K562 (cell line): ENCODE measurements at regions not wholly inside any gene's neighbourhood (a gene's known extent, or its start where the extent isn't known, plus 50 kb on each side); places are given as distances from the start of the nearest gene placed in this dataset.

Experiments
- ATAC-seq: fragments of 200-7000 bp; cut with Tn5 transposase; 3 replicates; pipeline ENCODE4 v1.9.1; 2020; ENCODE audit warnings: moderate library complexity
- BruUV-seq: library from RNA; stranded (reverse); fragments of 400-500 nt; replicated peaks from 2 replicates; lab custom pipeline; 2021; lab: Mats Ljungman, UMichigan
- CTCF ChIA-PET: fragments of 300-600 bp; formaldehyde crosslinking; extraction: SDS; loops from one replicate; lab custom pipeline; 2021; ENCODE audit warnings: low intra/inter-chr PET ratio; lab: Yijun Ruan, JAX
- POLR2A ChIA-PET: fragments of 300-600, 350-650 bp; sonication (Branson Sonifier 250); formaldehyde crosslinking; extraction: SDS; loops from one replicate; lab custom pipeline; 2021; ENCODE audit warnings: antibody characterized with exemption, inconsistent platforms; lab: Yijun Ruan, JAX
- DNase-seq, 4 experiments: peaks; one replicate each; pipeline versions ENCODE4 v3.0.0 to v3.0.0-alpha.2; 2011 to 2018; ENCODE audit warnings: low spot score in 3 of 4, mixed read lengths in 3 of 4; ENCODE audit errors: extremely low read depth in 1 of 4
- FAIRE-seq: peaks from 2 replicates; lab custom pipeline; 2011; peaks lifted over from hg19 to GRCh38; lab: Jason Lieb, UNC
- H2AFZ ChIP-seq: 2 replicates; pipeline ENCODE4 v1.6.0; 2011; ENCODE audit warnings: low read depth, low read length, control low read depth, inconsistent platforms
- H3K27ac ChIP-seq: fragments of 200-600 bp; 3 replicates; pipeline ENCODE4 v1.8.0; 2011; ENCODE audit warnings: low read depth, mild to moderate bottlenecking, control low read depth, inconsistent platforms, low read length, moderate library complexity, mixed read lengths; ENCODE audit errors: extremely low read depth
- H3K27me3 ChIP-seq, 2 experiments: fragments of 300-600 bp in 1 of 2; 2 replicates in 1 of 2; 3 replicates in 1 of 2; pipeline versions ENCODE4 v1.6.0 to v1.8.0; 2011; ENCODE audit warnings: inconsistent platforms in 2 of 2, low read length in 2 of 2, mild to moderate bottlenecking in 1 of 2, mixed read lengths in 1 of 2, moderate library complexity in 1 of 2; ENCODE audit not compliant: control insufficient read depth in 2 of 2, insufficient read depth in 2 of 2
- H3K36me3 ChIP-seq: fragments of 300-600 bp; 3 replicates; pipeline ENCODE4 v1.8.0; 2011; ENCODE audit warnings: mild to moderate bottlenecking, low read length, inconsistent platforms; ENCODE audit not compliant: control insufficient read depth, insufficient read depth
- H3K4me1 ChIP-seq, 2 experiments: fragments of 200-600 bp in 1 of 2; replicated peaks in 1 of 2; 2 replicates in 1 of 2; 3 replicates in 1 of 2; pipeline versions ENCODE4 v1.5.1 to v1.8.0; 2011; ENCODE audit warnings: inconsistent platforms in 2 of 2, low read length in 2 of 2, mild to moderate bottlenecking in 1 of 2, mixed read lengths in 1 of 2, moderate library complexity in 1 of 2; ENCODE audit not compliant: control insufficient read depth in 2 of 2, insufficient read depth in 2 of 2
- H3K4me2 ChIP-seq: 2 replicates; pipeline ENCODE4 v1.6.1; 2011; ENCODE audit warnings: low read length, control low read depth, inconsistent platforms, mixed read lengths; ENCODE audit not compliant: insufficient read depth
- H3K4me3 ChIP-seq: fragments of 200-600 bp; sonication (generic), shearing (Covaris generic); 2 replicates; pipeline ENCODE4 v1.5.1; 2016; ENCODE audit warnings: control low read depth, inconsistent platforms
- H3K79me2 ChIP-seq: fragments of 200-600 bp; 3 replicates; pipeline ENCODE4 v1.8.0; 2011; ENCODE audit warnings: low read length, inconsistent platforms; ENCODE audit not compliant: control insufficient read depth, insufficient read depth
- H3K9ac ChIP-seq, 2 experiments: 2 replicates each; pipeline versions ENCODE4 v1.6.0 to v1.6.1; 2011; ENCODE audit warnings: low read depth in 2 of 2, low read length in 2 of 2, control low read depth in 1 of 2, inconsistent platforms in 1 of 2, mild to moderate bottlenecking in 1 of 2, mixed read lengths in 1 of 2; ENCODE audit not compliant: insufficient read depth in 1 of 2
- H3K9me1 ChIP-seq: one replicate; pipeline ENCODE4 v1.6.0; 2011; ENCODE audit warnings: inconsistent platforms, mild to moderate bottlenecking, low read length, moderate library complexity; ENCODE audit not compliant: control insufficient read depth, insufficient read depth
- H3K9me3 ChIP-seq: replicated peaks from 2 replicates; pipeline ENCODE4 v1.5.1; 2011; ENCODE audit warnings: low read depth, low read length, inconsistent platforms; ENCODE audit not compliant: control insufficient read depth, insufficient read depth
- H4K20me1 ChIP-seq: replicated peaks from 2 replicates; pipeline ENCODE4 v1.6.1; 2011; ENCODE audit warnings: low read length, inconsistent platforms, mixed read lengths; ENCODE audit not compliant: control insufficient read depth, insufficient read depth
- CUX1 ChIP-seq: fragments of 200-800 bp; sonication (Bioruptor generic); IDR thresholded peaks from 2 replicates; pipeline ENCODE4 v1.6.1; 2016; ENCODE audit warnings: missing genetic modification characterization, missing compliant biosample characterization
- EGR1 ChIP-seq: fragments of 450-650 bp; conservative IDR thresholded peaks from 2 replicates; pipeline ENCODE4 v1.6.1; 2017; ENCODE audit warnings: mild to moderate bottlenecking
- ELF2 ChIP-seq: fragments of 250-450 bp; sonication (Bioruptor Pico); IDR thresholded peaks from 2 replicates; pipeline ENCODE4 v1.5.0; 2021; ENCODE audit warnings: mild to moderate bottlenecking
- PCBP2 ChIP-seq: fragments of 200-400 bp; formaldehyde crosslinking; IDR thresholded peaks from 2 replicates; pipeline ENCODE4 v1.6.1; 2018; ENCODE audit warnings: low read length, low read depth, mild to moderate bottlenecking, moderate library complexity; ENCODE audit not compliant: poor library complexity, severe bottlenecking
- PHF8 ChIP-seq: fragments of 200-600 bp; sonication (generic); IDR thresholded peaks from 2 replicates; pipeline ENCODE4 v1.6.1; 2012; ENCODE audit warnings: mixed run types, mild to moderate bottlenecking, inconsistent platforms, low read length, moderate library complexity, borderline replicate concordance
- SMARCC2 ChIP-seq: fragments of 450-650 bp; IDR thresholded peaks from 2 replicates; pipeline ENCODE4 v1.6.1; 2017; ENCODE audit warnings: antibody characterized with exemption, moderate library complexity, mild to moderate bottlenecking, low read depth
- ZC3H11A ChIP-seq: IDR thresholded peaks from 2 replicates; pipeline ENCODE4 v1.6.1; 2012; ENCODE audit warnings: low read depth, low read length, improper control_type of control experiment
- ZNF395 ChIP-seq: fragments of 200-800 bp; sonication (Bioruptor generic); IDR thresholded peaks from 2 replicates; pipeline ENCODE4 v1.6.1; 2017; ENCODE audit warnings: missing genetic modification characterization, missing compliant biosample characterization
- ZNF830 ChIP-seq: fragments of 250-450 bp; sonication (Bioruptor Pico); IDR thresholded peaks from 2 replicates; pipeline ENCODE4 v1.5.0; 2021; ENCODE audit warnings: mild to moderate bottlenecking
- WGBS: fragments of 100-300 bp; shearing (Covaris generic); methylation state at CpG from one replicate; pipeline ENCODE4 v1.1.6; 2016; ENCODE audit warnings: low coverage, mixed read lengths; ENCODE audit not compliant: insufficient coverage; ENCODE audit errors: missing lambda C conversion rate; 5-methylcytosine and 5-hydroxymethylcytosine counted together
- in situ Hi-C: fragments of 300-500 bp; cut with MboI; formaldehyde crosslinking; loops from 4 replicates; pipeline ENCODE4 v1.15.0; 2018; ENCODE audit warnings: inconsistent platforms, mixed read lengths
- intact Hi-C: fragments of 100-400 bp; cut with micrococcal nuclease; formaldehyde crosslinking; loops from 2 replicates; pipeline ENCODE4 v1.14.2; 2022

- no peak overlapping the region for H3K4me2 ChIP-seq
- no peaks in the 10 kb centered on the region for H3K27me3 ChIP-seq
- DNase-seq = no peak
- CTCF ChIA-PET = no interaction called here
- TF ChIP-seq PHF8 = no peak
- no peak for TF ChIP-seq ELF2 (CRISPR knock-in tag)
- no peak overlapping the region for H3K27ac ChIP-seq
- ATAC-seq = no peak
- no peak overlapping the region for H3K9ac ChIP-seq
- in situ Hi-C loops = no loop called here
- 4% methylated on average over 3 of the region's 3 CpGs for WGBS
- H3K36me3 ChIP-seq = no peaks in the 10 kb centered on the region
- H2AFZ ChIP-seq = no peak overlapping the region
- no peaks in the 10 kb centered on the region for H4K20me1 ChIP-seq
- FAIRE-seq = no peak
- intact Hi-C loops = no loop called here
- H3K9me1 ChIP-seq = no peaks in the 10 kb centered on the region
- H3K9me3 ChIP-seq = no peaks in the 10 kb centered on the region
- no TSS peak for BruUV-seq
- H3K79me2 ChIP-seq = no peaks in the 10 kb centered on the region
- POLR2A ChIA-PET = interaction anchor here (0.5 to 0.6 kb wide), 2 partner anchors 17 to 714 kb away, joined by 3 read pairs; no protein-coding TSS in a partner anchor
- H3K4me3 ChIP-seq = no peak overlapping the region
- no peaks in the 10 kb centered on the region for H3K4me1 ChIP-seq
Observed at GRCh38 chr6:25122622-25123237, 156.4 kb upstream of the CARMIL1 start.

- Histone ChIP-seq H3K79me2 (no peaks in the 10 kb centered on the region), H2AFZ (no peak overlapping the region), H3K9me3 (no peaks in the 10 kb centered on the region), H3K27me3 (no peaks in the 10 kb centered on the region), H3K4me3 (no peak overlapping the region), H3K9me1 (no peaks in the 10 kb centered on the region), H4K20me1 (no peaks in the 10 kb centered on the region), H3K27ac (no peak overlapping the region), H3K36me3 (no peaks in the 10 kb centered on the region), H3K4me1 (no peaks in the 10 kb centered on the region), H3K4me2 (no peak overlapping the region), H3K9ac (no peak overlapping the region)
- FAIRE-seq (no peak), ATAC-seq (no peak), DNase-seq (no peak)
- ChIA-PET POLR2A (no interaction called here), CTCF (no interaction called here)
- WGBS = 3% methylated on average over 2 of the region's 2 CpGs
- in situ Hi-C loops (no loop called here), intact Hi-C loops (no loop called here)
- BruUV-seq = no TSS peak
- TF ChIP-seq ZC3H11A = no peak
- no peak for TF ChIP-seq SMARCC2
- TF ChIP-seq CUX1 = no peak
- TF ChIP-seq EGR1 = no peak
- TF ChIP-seq ZNF830 = no peak
- TF ChIP-seq ZNF395 (CRISPR knock-in tag) = no peak
- TF ChIP-seq PCBP2 = no peak
Observed at GRCh38 chr6:25124216-25124715, 154.9 kb upstream of the CARMIL1 start.
